ENCODE measurements at regions not wholly inside any gene's neighbourhood (a gene's known extent, or its start where the extent isn't known, plus 50 kb on each side); places are given as distances from the start of the nearest gene placed in this dataset.

DNA sequence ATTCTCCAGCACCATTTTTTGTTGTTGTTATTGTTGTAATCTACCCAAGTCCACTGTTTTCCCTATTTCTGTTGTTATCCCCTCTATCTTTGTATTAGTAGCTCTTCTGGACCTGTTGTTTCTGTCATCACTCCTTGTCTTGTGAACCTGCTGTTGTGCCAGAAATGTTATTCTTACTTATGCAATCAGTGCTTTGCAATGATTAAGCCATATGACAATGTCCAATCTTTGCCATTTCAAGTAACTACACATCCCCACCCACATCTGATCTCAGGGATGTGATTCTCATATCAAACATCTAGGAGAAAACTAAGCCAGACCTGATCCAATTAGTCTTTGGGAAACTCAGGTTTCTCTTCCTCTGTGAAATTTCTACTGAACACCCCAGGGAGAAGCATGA lies 472.6 kb upstream of the KLHL1 start:
- Histone ChIP-seq H3K4me1 (ENCODE audit: insufficient read depth, low read length) (no peaks in the 10 kb centered on the region), H3K4ac (ENCODE audit: low read depth, low read length) (no peak overlapping the region), H3K14ac (ENCODE audit: insufficient read depth, low read length) (no peak overlapping the region), H4K91ac (ENCODE audit: insufficient read length, low read depth, low read length) (no peak overlapping the region), H2AK5ac (ENCODE audit: insufficient read length, low read length) (no peak overlapping the region), H3K23me2 (ENCODE audit: insufficient read length, low read depth, low read length, poor library complexity, severe bottlenecking) (no peaks in the 10 kb centered on the region), H3K27ac (ENCODE audit: insufficient read length, low read depth, low read length) (no peak overlapping the region), H3K4me2 (ENCODE audit: insufficient read depth, insufficient read length, low read length) (no peak overlapping the region), H3K9me3 (ENCODE audit: control insufficient read depth, low read depth, low read length) (no peaks in the 10 kb centered on the region), H3K56ac (ENCODE audit: insufficient read length, low read depth, low read length) (no peak overlapping the region), H4K20me1 (ENCODE audit: control insufficient read depth, insufficient read depth, insufficient read length) (no peaks in the 10 kb centered on the region), H2AFZ (ENCODE audit: low read length) (no peak overlapping the region), H3K23ac (ENCODE audit: insufficient read length, low read depth, low read length) (no peak overlapping the region), H3K79me1 (ENCODE audit: insufficient read depth, low read depth, low read length, poor library complexity, severe bottlenecking) (no peaks in the 10 kb centered on the region), H3K9ac (ENCODE audit: extremely low read depth, insufficient read length, low read length) (no peak overlapping the region), H2BK120ac (ENCODE audit: low read depth, low read length, poor library complexity, severe bottlenecking) (no peak overlapping the region), H3K18ac (ENCODE audit: insufficient read length, low read depth, low read length) (no peak overlapping the region), H3T11ph (ENCODE audit: low read length) (no peak overlapping the region), H2BK12ac (ENCODE audit: insufficient read length, low read depth, low read length) (no peak overlapping the region), H2BK15ac (ENCODE audit: low read depth, low read length) (no peak overlapping the region), H4K8ac (replicated peaks; ENCODE audit: insufficient read length, low read depth, low read length) (no peak overlapping the region), H4K5ac (ENCODE audit: insufficient read length, low read depth, low read length) (no peak overlapping the region), H2BK5ac (ENCODE audit: insufficient read length, low read length) (no peak overlapping the region), H3K27me3 (ENCODE audit: insufficient read depth, low read length) (no peaks in the 10 kb centered on the region), H2BK20ac (ENCODE audit: low read depth, low read length, poor library complexity, severe bottlenecking) (no peak overlapping the region), H3K79me2 (ENCODE audit: insufficient read depth, low read length) (no peaks in the 10 kb centered on the region)
- no peak for DNase-seq
- no peaks in the 10 kb centered on the region for H3K4me1 Mint-ChIP-seq
- H3K4me3 Mint-ChIP-seq: no peak overlapping the region
- H3K36me3 Mint-ChIP-seq (ENCODE audit: insufficient read depth in 1 of 3, low read depth in 3 of 3): no peaks in the 10 kb centered on the region
- no peaks in the 10 kb centered on the region for H3K9me3 Mint-ChIP-seq
- H3K27ac Mint-ChIP-seq: no peak overlapping the region
- TF ChIP-seq, protein P1, sequence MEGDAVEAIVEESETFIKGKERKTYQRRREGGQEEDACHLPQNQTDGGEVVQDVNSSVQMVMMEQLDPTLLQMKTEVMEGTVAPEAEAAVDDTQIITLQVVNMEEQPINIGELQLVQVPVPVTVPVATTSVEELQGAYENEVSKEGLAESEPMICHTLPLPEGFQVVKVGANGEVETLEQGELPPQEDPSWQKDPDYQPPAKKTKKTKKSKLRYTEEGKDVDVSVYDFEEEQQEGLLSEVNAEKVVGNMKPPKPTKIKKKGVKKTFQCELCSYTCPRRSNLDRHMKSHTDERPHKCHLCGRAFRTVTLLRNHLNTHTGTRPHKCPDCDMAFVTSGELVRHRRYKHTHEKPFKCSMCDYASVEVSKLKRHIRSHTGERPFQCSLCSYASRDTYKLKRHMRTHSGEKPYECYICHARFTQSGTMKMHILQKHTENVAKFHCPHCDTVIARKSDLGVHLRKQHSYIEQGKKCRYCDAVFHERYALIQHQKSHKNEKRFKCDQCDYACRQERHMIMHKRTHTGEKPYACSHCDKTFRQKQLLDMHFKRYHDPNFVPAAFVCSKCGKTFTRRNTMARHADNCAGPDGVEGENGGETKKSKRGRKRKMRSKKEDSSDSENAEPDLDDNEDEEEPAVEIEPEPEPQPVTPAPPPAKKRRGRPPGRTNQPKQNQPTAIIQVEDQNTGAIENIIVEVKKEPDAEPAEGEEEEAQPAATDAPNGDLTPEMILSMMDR (conservative IDR thresholded peaks at IDR 0.05): no peak
- H3K27me3 Mint-ChIP-seq (ENCODE audit: low read depth): no peaks in the 10 kb centered on the region
